ENCODE measurements at regions not wholly inside any gene's neighbourhood (a gene's known extent, or its start where the extent isn't known, plus 50 kb on each side); places are given as distances from the start of the nearest gene placed in this dataset.
"Not testable (repeated sequence)": the region's sequence is repeated elsewhere in the genome, so short reads cannot be mapped to it uniquely, and the experiment has no call there.

DNA sequence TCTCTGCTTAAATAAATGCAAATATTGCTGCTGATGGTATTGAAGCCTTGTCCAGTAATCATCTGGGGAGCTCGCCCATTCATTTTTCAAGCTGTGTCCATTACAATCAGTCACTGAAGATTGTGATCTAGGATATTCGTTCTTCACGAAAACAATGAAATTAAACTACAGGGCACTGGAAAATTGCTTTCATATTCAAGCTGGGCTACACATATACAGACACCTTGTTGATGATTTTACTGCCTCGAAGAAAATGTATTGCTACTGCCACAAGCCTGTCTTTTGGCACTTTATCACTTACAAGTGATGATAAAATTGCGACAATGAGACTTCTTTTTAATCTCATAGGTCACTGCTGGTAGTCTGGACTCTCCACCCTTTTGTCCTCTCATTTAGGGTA, 100.0 kb upstream of the MINDY3 start:
- DNase-seq, result no peak
- no peak overlapping the region for H3K4me3 ChIP-seq
- TF ChIP-seq POLR2A (IDR thresholded peaks at IDR 0.05), result no peak
- TF ChIP-seq, protein P1, sequence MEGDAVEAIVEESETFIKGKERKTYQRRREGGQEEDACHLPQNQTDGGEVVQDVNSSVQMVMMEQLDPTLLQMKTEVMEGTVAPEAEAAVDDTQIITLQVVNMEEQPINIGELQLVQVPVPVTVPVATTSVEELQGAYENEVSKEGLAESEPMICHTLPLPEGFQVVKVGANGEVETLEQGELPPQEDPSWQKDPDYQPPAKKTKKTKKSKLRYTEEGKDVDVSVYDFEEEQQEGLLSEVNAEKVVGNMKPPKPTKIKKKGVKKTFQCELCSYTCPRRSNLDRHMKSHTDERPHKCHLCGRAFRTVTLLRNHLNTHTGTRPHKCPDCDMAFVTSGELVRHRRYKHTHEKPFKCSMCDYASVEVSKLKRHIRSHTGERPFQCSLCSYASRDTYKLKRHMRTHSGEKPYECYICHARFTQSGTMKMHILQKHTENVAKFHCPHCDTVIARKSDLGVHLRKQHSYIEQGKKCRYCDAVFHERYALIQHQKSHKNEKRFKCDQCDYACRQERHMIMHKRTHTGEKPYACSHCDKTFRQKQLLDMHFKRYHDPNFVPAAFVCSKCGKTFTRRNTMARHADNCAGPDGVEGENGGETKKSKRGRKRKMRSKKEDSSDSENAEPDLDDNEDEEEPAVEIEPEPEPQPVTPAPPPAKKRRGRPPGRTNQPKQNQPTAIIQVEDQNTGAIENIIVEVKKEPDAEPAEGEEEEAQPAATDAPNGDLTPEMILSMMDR (IDR thresholded peaks at IDR 0.05), result no peak
- no peak overlapping the region for H3K27ac ChIP-seq
- H3K9me3 ChIP-seq (replicated peaks in 1 of 3), result no peaks in the 10 kb centered on the region
- intact Hi-C loops (cut with DNase I), result no loop called here
- H3K36me3 ChIP-seq (replicated peaks in 1 of 2), result no peaks in the 10 kb centered on the region
- H3K4me1 ChIP-seq (replicated peaks in 1 of 2), result no peaks in the 10 kb centered on the region
- 55 to 74% (median 63%) methylated on average over 5 of the region's 5 CpGs for WGBS, 4 donors
- H3K27me3 ChIP-seq, result peaks cover 6% of the 10 kb centered on the region

DNA sequence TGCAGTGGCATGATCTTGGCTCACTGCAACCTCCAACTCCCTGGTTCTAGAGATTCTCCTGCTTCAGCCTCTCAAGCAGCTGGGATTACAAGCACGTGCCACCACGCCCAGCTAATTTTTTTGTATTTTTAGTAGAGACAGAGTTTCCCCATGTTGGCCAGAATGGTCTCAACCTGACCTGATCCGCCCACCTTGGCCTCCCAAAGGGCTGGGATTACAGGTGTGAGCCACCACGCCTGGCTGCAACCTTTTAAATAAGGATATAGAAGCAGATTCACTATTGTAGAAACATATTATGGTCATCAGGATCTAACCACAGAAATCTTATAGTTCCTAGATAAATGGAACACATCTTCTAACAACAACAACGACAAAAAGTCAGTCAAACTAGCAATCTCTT, 112.4 kb upstream of the MINDY3 start:
- DNase-seq; intact Hi-C loops (cut with DNase I); H3K4me3 ChIP-seq; H3K4me1 ChIP-seq (replicated peaks in 1 of 2); H3K9me3 ChIP-seq (replicated peaks in 1 of 3); H3K27ac ChIP-seq; H3K36me3 ChIP-seq (replicated peaks in 1 of 2); H3K27me3 ChIP-seq: not testable (repeated sequence)
- WGBS, 4 donors, result 68 to 79% (median 74%) methylated on average over 5 of the region's 5 CpGs

DNA sequence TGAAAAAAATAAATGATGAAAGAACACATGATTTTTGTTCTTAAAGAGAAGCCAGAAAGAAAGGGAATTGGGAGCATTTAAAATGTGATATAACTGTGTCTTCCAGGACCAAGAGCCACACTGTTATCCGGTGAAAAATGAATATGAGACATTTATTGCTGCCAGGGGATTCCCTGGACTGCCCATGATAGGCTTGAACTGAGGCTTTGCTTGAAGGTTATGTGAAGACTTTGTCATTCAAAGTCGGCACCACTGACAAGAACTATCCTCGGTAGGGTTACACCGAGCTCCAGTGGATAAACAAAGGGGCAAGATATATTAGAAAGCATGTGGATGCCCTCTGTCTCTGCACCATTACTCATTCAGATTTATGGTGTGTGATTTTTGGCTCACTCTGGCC, 125.4 kb upstream of the MINDY3 start:
- TF ChIP-seq POLR2A (IDR thresholded peaks at IDR 0.05), result no peak
- TF ChIP-seq, protein P1 (IDR thresholded peaks at IDR 0.05), result no peak
- Histone ChIP-seq H3K9me3 (replicated peaks in 1 of 3) (no peaks in the 10 kb centered on the region), H3K36me3 (replicated peaks in 1 of 2) (no peaks in the 10 kb centered on the region), H3K4me1 (replicated peaks in 1 of 2) (no peaks in the 10 kb centered on the region), H3K27me3 (no peaks in the 10 kb centered on the region), H3K4me3 (no peak overlapping the region), H3K27ac (no peak overlapping the region)
- DNase-seq, result no peak
- 16 to 29% (median 19%) methylated on average over 4 of the region's 4 CpGs for WGBS, 4 donors
- intact Hi-C loops (cut with DNase I), result no loop called here

DNA sequence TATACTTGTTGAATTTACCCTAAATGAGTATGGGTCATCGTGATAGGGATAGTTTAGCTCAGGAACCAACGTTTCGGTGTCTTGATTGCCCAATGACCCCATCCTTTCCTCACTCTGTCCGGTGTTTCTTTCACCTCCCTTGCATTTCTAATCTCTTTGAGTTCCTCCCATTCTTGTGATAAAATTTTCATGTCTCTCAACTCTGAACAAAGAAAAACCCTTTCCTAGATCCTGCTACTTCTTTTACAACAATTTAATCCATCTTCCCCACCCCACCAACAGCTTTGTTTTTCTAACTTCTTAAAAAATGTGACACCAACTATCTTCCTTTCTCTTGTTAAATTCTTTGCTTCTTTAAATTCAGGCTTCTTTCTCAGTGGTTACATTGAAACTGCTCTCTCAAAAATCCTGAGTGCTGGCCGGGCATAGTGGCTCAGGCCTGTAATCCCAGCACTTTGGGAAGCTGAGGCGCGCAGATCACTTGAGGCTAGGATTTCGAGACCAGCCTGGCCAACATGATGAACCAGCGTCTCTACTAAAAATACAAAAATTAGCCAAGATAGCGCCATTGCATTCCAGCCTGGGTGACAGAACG, 130.3 kb upstream of the MINDY3 start:
- Histone ChIP-seq H3K27me3 (no peaks in the 10 kb centered on the region), H3K4me3 (no peak overlapping the region), H3K9me3 (replicated peaks in 1 of 3) (no peaks in the 10 kb centered on the region), H3K27ac (no peak overlapping the region), H3K36me3 (replicated peaks in 1 of 2) (no peaks in the 10 kb centered on the region), H3K4me1 (replicated peaks in 1 of 2) (no peaks in the 10 kb centered on the region)
- DNase-seq, result no peak
- WGBS, 4 donors, result 67 to 77% (median 71%) methylated on average over 11 of the region's 11 CpGs
- intact Hi-C loops (cut with DNase I), result no loop called here
- TF ChIP-seq POLR2A (IDR thresholded peaks at IDR 0.05), result no peak
- TF ChIP-seq, protein P1 (IDR thresholded peaks at IDR 0.05), result no peak

DNA sequence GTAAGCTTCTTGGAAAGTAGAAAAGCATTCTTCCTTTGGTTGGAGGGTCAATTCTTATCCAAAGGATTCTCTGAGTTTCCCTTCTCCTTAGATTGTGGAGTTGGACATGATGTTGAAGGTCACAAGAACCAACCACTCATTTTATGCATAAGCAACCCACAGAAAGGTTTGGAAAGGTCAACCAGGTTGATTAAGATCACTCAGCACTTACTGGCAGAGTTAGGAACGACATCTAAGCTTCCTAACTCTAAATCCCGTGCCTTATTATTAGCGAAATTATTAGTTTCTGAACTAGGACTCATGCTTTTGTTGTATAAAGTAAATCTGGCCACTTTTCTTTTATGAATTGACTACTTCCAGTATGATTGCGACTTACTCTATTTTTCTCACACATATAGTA, 137.0 kb upstream of the MINDY3 start:
- Histone ChIP-seq H3K9me3 (replicated peaks in 1 of 3) (no peaks in the 10 kb centered on the region), H3K27ac (no peak overlapping the region), H3K36me3 (replicated peaks in 1 of 2) (no peaks in the 10 kb centered on the region), H3K4me1 (replicated peaks in 1 of 2) (no peaks in the 10 kb centered on the region), H3K4me3 (no peak overlapping the region), H3K27me3 (no peaks in the 10 kb centered on the region)
- intact Hi-C loops (cut with DNase I), result no loop called here
- no peak for DNase-seq
- TF ChIP-seq, protein P1 (IDR thresholded peaks at IDR 0.05), result no peak
- no peak for TF ChIP-seq POLR2A (IDR thresholded peaks at IDR 0.05)
- 65 to 78% (median 74%) methylated on average over 4 of the region's 4 CpGs for WGBS, 4 donors
